ENCODE measurements at regions not wholly inside any gene's neighbourhood (a gene's known extent, or its start where the extent isn't known, plus 50 kb on each side); places are given as distances from the start of the nearest gene placed in this dataset.
"Not testable (repeated sequence)": the region's sequence is repeated elsewhere in the genome, so short reads cannot be mapped to it uniquely, and the experiment has no call there.

DNA sequence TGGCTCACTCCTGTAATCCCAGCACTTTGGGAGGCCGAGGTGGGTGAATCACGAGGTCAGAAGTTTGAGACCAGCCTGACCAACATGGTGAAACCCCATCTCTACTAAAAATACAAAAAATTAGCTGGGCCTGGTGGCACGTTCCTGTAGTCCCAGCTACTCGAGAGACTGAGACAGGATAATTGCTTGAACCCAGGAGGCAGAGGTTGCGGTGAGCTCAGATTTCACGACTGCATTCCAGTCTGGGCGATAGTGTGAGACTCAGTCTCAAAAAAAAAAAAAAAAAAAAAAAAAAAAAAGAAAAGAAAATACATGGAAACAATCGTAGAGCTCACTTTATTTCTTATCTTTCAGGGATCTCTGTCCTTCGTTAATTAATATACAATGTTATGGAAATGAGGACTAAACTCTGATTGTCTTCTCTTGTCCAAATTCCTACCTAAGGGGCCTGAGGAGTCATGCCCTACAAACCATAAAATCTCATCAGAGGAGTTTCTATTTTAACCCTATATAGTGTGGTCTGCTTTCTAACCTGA lies 201.5 kb downstream of the ETNK1 start:
- TF ChIP-seq, protein P1, sequence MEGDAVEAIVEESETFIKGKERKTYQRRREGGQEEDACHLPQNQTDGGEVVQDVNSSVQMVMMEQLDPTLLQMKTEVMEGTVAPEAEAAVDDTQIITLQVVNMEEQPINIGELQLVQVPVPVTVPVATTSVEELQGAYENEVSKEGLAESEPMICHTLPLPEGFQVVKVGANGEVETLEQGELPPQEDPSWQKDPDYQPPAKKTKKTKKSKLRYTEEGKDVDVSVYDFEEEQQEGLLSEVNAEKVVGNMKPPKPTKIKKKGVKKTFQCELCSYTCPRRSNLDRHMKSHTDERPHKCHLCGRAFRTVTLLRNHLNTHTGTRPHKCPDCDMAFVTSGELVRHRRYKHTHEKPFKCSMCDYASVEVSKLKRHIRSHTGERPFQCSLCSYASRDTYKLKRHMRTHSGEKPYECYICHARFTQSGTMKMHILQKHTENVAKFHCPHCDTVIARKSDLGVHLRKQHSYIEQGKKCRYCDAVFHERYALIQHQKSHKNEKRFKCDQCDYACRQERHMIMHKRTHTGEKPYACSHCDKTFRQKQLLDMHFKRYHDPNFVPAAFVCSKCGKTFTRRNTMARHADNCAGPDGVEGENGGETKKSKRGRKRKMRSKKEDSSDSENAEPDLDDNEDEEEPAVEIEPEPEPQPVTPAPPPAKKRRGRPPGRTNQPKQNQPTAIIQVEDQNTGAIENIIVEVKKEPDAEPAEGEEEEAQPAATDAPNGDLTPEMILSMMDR (conservative IDR thresholded peaks at IDR 0.05), result not testable (repeated sequence)
- TF ChIP-seq ZFX (IDR thresholded peaks at IDR 0.05), result not testable (repeated sequence)

Measured in C4-2B (cell line).